ENCODE measurements at regions not wholly inside any gene's neighbourhood (a gene's known extent, or its start where the extent isn't known, plus 50 kb on each side); places are given as distances from the start of the nearest gene placed in this dataset.

DNA sequence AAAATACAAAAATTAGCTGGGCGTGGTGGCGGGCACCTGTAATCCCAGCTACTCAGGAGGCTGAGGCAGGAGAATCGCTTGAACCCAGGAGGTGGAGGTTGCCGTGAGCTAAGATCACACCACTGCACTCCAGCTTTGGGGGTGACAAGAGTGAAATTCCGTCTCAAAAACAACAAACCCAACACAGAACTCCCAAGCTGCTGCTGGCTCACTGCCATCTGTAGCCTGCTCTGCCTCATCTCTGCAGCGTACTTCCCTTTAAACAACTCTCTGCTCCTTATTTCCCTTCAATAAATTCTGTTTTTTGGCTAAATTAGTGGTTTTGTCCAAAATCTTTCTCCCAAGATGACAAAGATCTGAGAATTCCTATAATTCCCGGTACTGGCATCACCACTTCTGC lies 189.2 kb upstream of the GALNT17 start:
- TF ChIP-seq CTCF (IDR thresholded peaks at IDR 0.05; ENCODE audit: low read depth, low read length), result no peak
- H3K4me3 ChIP-seq (ENCODE audit: low read depth, low read length), result no peak overlapping the region

DNA sequence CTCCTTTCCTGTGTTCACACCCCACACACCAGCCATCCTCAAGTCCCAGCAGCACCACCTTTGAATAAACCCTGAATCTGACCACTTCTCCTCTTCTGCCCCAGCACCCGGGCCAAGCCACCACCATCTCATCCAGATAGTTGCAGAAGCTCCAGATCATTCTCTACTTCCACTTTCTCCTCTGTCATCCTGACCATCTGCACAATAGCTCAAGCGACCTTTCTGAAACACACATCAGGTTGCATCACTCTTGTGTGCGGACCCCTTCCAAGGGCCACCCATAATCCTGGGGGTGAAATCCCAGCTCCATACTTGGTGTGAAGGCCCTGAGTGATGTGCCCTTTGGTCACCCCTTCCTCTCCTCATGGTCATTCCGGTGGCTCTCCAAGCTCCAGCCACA lies 187.4 kb upstream of the GALNT17 start:
- in situ Hi-C loops (cut with HindIII; ENCODE audit: low sequenced_read_pairs), result no loop called here
- H3K4me3 ChIP-seq (ENCODE audit: low read depth, low read length), result no peak overlapping the region
- DNase-seq (ENCODE audit: low read depth, low spot score), result no peak
- no peak for TF ChIP-seq CTCF (IDR thresholded peaks at IDR 0.05; ENCODE audit: low read depth, low read length)

More for the DNA sequence above, 189.2 kb upstream of the GALNT17 start:
- no peak for DNase-seq (ENCODE audit: low read depth, low spot score)
- in situ Hi-C loops (cut with HindIII; ENCODE audit: low sequenced_read_pairs), result no loop called here

GRCh38 chr7:70947181-70947580 lies 184.8 kb upstream of the GALNT17 start:
- no peak for DNase-seq (ENCODE audit: low read depth, low spot score)
- in situ Hi-C loops (cut with HindIII; ENCODE audit: low sequenced_read_pairs), result no loop called here
- no peak for TF ChIP-seq CTCF (IDR thresholded peaks at IDR 0.05; ENCODE audit: low read depth, low read length)
- H3K4me3 ChIP-seq (ENCODE audit: low read depth, low read length), result no peak overlapping the region

DNA sequence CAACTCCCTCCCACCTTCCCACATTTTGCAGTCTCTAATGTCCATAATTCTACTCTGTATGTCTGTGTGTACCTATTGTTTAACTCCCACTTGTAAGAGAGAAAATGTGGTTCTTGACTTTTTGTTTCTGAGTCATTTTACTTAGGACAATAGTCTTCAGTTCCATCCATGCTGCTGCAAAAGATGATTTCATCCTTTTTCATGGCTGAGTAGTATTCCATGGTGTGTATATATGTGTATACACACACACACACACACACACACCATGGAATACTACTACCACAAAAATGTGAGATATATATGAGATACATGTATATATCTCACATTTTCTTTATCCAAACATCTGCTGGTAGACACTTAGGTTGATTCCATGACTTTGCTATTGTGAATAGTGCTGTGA lies 182.1 kb upstream of the GALNT17 start:
- no peak overlapping the region for H3K4me3 ChIP-seq (ENCODE audit: low read depth, low read length)
- in situ Hi-C loops (cut with HindIII; ENCODE audit: low sequenced_read_pairs), result no loop called here
- DNase-seq (ENCODE audit: low read depth, low spot score), result no peak
- no peak for TF ChIP-seq CTCF (IDR thresholded peaks at IDR 0.05; ENCODE audit: low read depth, low read length)

DNA sequence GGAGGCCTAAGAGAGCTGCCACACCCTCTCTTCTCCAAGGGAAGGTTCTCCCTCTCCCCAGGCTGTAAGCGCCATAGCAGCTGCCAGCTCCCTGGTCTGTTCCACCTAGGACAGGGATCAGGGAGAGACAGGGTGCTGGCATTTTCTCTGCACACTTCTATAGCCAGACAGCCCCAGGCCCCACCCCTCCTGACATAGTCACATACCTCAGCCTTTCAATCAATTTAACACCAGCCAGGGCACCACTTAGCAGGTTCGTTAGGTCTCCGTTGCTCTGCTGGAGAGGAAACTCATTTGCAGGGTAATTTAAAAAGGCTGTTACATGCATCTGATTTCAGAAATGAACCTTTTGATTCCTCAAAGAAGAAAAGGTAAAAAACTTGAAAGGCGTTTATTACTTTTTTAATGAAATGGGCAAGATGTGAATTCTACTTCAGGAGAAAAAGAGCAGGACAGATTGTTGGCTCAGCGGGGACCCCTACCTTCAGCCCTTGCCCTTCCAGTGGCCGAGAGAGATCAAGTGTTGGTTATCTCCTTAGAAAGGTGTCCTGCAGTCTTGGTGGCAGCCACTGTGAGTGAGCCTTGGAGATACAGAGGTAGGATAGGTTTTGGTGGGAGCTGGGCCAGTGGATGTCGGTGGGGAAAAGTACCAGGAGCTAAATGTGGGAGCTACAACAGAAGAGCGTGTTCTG lies 180.5 kb upstream of the GALNT17 start:
- no peak for TF ChIP-seq CTCF (IDR thresholded peaks at IDR 0.05; ENCODE audit: low read depth, low read length)
- H3K4me3 ChIP-seq (ENCODE audit: low read depth, low read length), result no peak overlapping the region
- DNase-seq (ENCODE audit: low read depth, low spot score), result no peak
- in situ Hi-C loops (cut with HindIII; ENCODE audit: low sequenced_read_pairs), result no loop called here

GRCh38 chr7:70952311-70952710 lies 179.6 kb upstream of the GALNT17 start:
- no peak for DNase-seq (ENCODE audit: low read depth, low spot score)
- no peak overlapping the region for H3K4me3 ChIP-seq (ENCODE audit: low read depth, low read length)
- in situ Hi-C loops (cut with HindIII; ENCODE audit: low sequenced_read_pairs), result no loop called here
- TF ChIP-seq CTCF (IDR thresholded peaks at IDR 0.05; ENCODE audit: low read depth, low read length), result no peak

Measured in astrocyte of the spinal cord (primary cell).